NCI-H2227 (cell line): ENCODE measurements at regions not wholly inside any gene's neighbourhood (a gene's known extent, or its start where the extent isn't known, plus 50 kb on each side); places are given as distances from the start of the nearest gene placed in this dataset.
"Not testable (repeated sequence)": the region's sequence is repeated elsewhere in the genome, so short reads cannot be mapped to it uniquely, and the experiment has no call there.

Experiments used
- DNase-seq: peaks from one replicate; lab custom pipeline; 2025; ENCODE audit not compliant: unreplicated experiment; lab: John Stamatoyannopoulos, UW

- DNase-seq, result no peak
Measured at GRCh38 chr6:167748458-167749379, 78.0 kb upstream of the AFDN start.

GRCh38 chr6:167750956-167751358, 75.8 kb upstream of the AFDN start:
- DNase-seq, result no peak

GRCh38 chr6:167751579-167752115, 75.1 kb upstream of the AFDN start:
- DNase-seq, result no peak

GRCh38 chr6:167753281-167753680, 73.4 kb upstream of the AFDN start:
- DNase-seq, result not testable (repeated sequence)

GRCh38 chr6:167754691-167755090, 72.0 kb upstream of the AFDN start:
- no peak for DNase-seq

GRCh38 chr6:167755461-167755860, 71.2 kb upstream of the AFDN start:
- no peak for DNase-seq

GRCh38 chr6:167756597-167756996, 70.1 kb upstream of the AFDN start:
- peak; percentile 20 for DNase-seq

GRCh38 chr6:167757249-167757648, 69.5 kb upstream of the AFDN start:
- DNase-seq, result no peak

GRCh38 chr6:167757821-167758220, 68.9 kb upstream of the AFDN start:
- no peak for DNase-seq

GRCh38 chr6:167758309-167759023, 68.2 kb upstream of the AFDN start:
- DNase-seq, result no peak

- DNase-seq, result no peak
Measured at GRCh38 chr6:167759206-167759605, 67.5 kb upstream of the AFDN start.

- DNase-seq, result no peak
Measured at GRCh38 chr6:167759912-167760311, 66.8 kb upstream of the AFDN start.

GRCh38 chr6:167760979-167761793, 65.5 kb upstream of the AFDN start:
- DNase-seq, result no peak

- DNase-seq, result no peak
Measured at GRCh38 chr6:167761794-167762258, 64.9 kb upstream of the AFDN start.

GRCh38 chr6:167762259-167762962, 64.3 kb upstream of the AFDN start:
- DNase-seq, result no peak

GRCh38 chr6:167763056-167763944, 63.4 kb upstream of the AFDN start:
- no peak for DNase-seq

- DNase-seq, result no peak
Measured at GRCh38 chr6:167764215-167764614, 62.5 kb upstream of the AFDN start.

GRCh38 chr6:167764713-167765479, 61.8 kb upstream of the AFDN start:
- DNase-seq, result no peak
